ENCODE measurements at regions not wholly inside any gene's neighbourhood (a gene's known extent, or its start where the extent isn't known, plus 50 kb on each side); places are given as distances from the start of the nearest gene placed in this dataset.

DNA sequence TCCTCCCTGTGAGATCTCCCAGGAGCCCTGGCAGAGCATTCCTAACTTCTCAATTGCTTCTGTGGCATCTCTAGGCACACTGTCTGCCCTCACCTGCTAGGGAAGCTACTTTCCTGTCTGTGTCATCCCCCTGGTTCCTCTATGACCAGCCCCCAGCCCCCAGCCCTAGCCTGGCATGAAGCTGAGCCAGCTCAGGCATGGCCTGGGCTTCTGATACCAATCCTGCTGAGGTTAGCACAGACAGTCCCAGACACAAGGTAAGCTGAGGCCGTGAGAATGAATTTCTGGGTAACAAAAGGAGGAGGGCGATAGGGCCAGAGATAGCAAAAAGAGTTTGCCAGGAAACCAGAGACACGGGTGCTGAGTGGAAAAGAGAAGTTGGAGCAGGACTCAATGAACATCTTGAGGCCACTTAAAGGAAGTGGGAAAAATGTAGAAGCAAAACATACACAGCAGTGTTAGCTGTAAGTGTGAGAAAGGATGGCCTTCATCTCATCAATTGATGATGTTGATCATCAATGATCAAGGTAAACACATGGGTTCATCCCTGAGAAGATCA, 87.6 kb upstream of the PICALM start:
- TF ChIP-seq CTCF (IDR thresholded peaks at IDR 0.05; ENCODE audit: low read depth, low read length, missing control alignments) = no peak
- no peak overlapping the region for H3K4me3 ChIP-seq (ENCODE audit: low read depth, low read length)
- in situ Hi-C loops (cut with HindIII; ENCODE audit: low sequenced_read_pairs) = no loop called here
- DNase-seq (ENCODE audit: low read depth) = no peak

- TF ChIP-seq CTCF (IDR thresholded peaks at IDR 0.05; ENCODE audit: low read depth, low read length, missing control alignments) = no peak
- no peak overlapping the region for H3K4me3 ChIP-seq (ENCODE audit: low read depth, low read length)
- DNase-seq (ENCODE audit: low read depth) = no peak
- in situ Hi-C loops (cut with HindIII; ENCODE audit: low sequenced_read_pairs) = no loop called here
Measured at GRCh38 chr11:86155200-86155844, 86.4 kb upstream of the PICALM start.

DNA sequence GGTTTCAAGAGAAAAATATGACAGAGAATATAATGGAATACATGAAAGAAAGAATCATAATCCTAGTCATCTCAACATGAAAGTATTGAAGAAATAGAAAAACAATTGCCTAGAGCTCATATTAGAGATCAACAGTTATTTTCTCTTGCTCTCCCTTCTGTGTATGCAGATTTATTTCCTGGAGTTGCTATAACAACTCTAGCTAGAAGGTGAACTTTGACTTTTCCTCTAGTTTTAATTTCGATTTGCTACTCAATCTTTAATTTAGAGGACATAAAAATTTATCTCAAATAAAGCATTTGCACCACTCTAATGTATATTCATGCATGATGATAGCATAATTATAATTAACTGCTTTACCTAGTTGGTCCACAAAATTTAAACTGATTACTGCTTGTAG, 84.6 kb upstream of the PICALM start:
- no peak overlapping the region for H3K4me3 ChIP-seq (ENCODE audit: low read depth, low read length)
- no peak for DNase-seq (ENCODE audit: low read depth)
- in situ Hi-C loops (cut with HindIII; ENCODE audit: low sequenced_read_pairs) = no loop called here
- TF ChIP-seq CTCF (IDR thresholded peaks at IDR 0.05; ENCODE audit: low read depth, low read length, missing control alignments) = no peak

- TF ChIP-seq CTCF (IDR thresholded peaks at IDR 0.05; ENCODE audit: low read depth, low read length, missing control alignments) = no peak
- in situ Hi-C loops (cut with HindIII; ENCODE audit: low sequenced_read_pairs) = no loop called here
- H3K4me3 ChIP-seq (ENCODE audit: low read depth, low read length) = no peak overlapping the region
- no peak for DNase-seq (ENCODE audit: low read depth)
Measured at GRCh38 chr11:86152901-86153300, 84.0 kb upstream of the PICALM start.

- no peak for TF ChIP-seq CTCF (IDR thresholded peaks at IDR 0.05; ENCODE audit: low read depth, low read length, missing control alignments)
- no peak overlapping the region for H3K4me3 ChIP-seq (ENCODE audit: low read depth, low read length)
- in situ Hi-C loops (cut with HindIII; ENCODE audit: low sequenced_read_pairs) = no loop called here
- no peak for DNase-seq (ENCODE audit: low read depth)
Measured at GRCh38 chr11:86152006-86152862, 83.3 kb upstream of the PICALM start.

DNA sequence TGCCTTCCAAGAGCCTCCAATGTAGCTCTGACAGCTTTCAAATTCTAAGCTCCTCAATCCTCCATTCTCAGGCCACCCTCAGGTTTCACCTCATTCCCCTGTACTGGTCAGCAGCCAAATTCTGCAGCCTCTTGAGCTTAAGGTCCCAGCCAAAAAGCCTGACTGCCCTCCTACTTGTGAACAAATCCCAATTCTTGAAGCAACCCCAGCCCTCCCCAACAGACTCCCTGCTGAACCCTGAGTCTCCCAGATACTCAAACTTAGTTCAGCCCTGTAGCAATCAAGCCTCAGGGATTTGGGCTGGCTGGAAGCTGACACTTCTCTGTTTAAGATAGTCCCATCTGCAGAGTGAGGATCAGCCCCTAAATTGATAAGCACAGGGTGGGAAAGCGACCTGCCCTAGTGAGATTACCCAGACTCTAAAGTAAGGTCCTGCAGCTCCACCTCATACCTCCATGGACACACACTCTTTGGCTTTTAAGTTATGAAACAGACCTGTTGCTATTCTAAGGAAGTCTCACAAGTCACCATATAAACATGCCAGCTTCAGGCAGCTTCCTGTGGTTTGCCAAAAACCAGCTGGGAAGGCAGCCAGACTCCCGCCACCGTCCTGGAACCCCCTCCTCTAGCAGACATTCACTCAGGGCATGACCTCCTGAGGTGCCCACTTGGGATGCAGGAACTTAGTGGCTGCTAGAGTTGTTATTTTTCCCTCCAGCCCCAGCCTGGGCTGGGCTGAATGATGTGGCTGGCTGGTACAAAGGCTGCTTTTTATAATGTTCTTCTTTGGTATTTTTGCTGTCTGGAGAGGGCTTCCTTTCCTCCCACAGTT, 82.5 kb upstream of the PICALM start:
- TF ChIP-seq CTCF (IDR thresholded peaks at IDR 0.05; ENCODE audit: low read depth, low read length, missing control alignments) = no peak
- no peak for DNase-seq (ENCODE audit: low read depth)
- in situ Hi-C loops (cut with HindIII; ENCODE audit: low sequenced_read_pairs) = no loop called here
- no peak overlapping the region for H3K4me3 ChIP-seq (ENCODE audit: low read depth, low read length)
